ENCODE measurements at regions not wholly inside any gene's neighbourhood (a gene's known extent, or its start where the extent isn't known, plus 50 kb on each side); places are given as distances from the start of the nearest gene placed in this dataset.
"Not testable (repeated sequence)": the region's sequence is repeated elsewhere in the genome, so short reads cannot be mapped to it uniquely, and the experiment has no call there.

DNA sequence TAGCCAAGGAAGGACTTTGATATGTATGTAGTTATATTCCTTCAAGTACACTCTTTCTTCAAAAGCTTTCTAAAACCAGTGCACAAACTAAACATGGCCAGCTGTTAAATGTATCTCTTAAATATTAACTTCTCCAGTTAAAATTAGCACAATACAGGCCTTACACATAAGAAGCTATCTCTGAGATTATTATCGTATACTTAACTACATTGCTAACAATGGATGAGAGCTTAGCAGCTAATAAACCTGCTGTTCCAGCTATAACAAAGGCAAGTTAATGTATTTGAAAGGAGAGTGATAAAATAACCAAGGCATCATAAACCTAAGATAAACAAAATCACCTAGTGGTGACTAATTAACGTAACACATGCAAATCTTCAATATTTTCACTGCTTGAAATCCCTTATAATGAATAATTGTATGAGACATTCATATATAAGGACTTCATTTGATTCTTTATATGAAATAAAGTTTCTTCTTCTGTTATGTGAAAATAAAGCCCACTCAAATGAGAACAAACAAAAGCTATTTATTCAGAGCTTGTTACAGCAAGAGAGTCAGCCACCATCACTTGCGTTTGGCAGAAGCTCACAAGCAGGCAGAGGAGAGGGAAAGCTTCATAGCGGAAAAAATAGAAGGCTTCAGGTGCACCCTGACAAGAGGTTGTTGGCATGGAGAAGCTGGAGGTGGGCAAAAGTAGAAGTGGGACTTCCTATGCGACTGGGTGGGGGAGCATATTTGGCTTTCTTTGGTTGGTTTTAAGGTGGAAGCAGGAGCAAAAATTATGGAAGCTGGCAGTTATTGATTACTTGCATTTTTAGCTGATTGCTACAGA lies 274.1 kb upstream of the CHRM3 start:
- Mint-ChIP-seq H3K36me3 (ENCODE audit: insufficient read depth, unreplicated experiment) (no peaks in the 10 kb centered on the region), H3K27me3 (ENCODE audit: insufficient read depth, unreplicated experiment) (peaks cover 2% of the 10 kb centered on the region), H3K9me3 (ENCODE audit: unreplicated experiment) (peaks cover 9% of the 10 kb centered on the region), H3K27ac (ENCODE audit: unreplicated experiment) (no peak overlapping the region), H3K4me3 (ENCODE audit: unreplicated experiment) (no peak overlapping the region), H3K4me1 (ENCODE audit: low read depth, unreplicated experiment) (no peaks in the 10 kb centered on the region)
- ChIA-PET POLR2A (no interaction called here), CTCF (no interaction called here)
- no peaks in the 10 kb centered on the region for H3K36me3 ChIP-seq (ENCODE audit: control insufficient read depth, insufficient read depth, low read length)
- TF ChIP-seq, protein P1, sequence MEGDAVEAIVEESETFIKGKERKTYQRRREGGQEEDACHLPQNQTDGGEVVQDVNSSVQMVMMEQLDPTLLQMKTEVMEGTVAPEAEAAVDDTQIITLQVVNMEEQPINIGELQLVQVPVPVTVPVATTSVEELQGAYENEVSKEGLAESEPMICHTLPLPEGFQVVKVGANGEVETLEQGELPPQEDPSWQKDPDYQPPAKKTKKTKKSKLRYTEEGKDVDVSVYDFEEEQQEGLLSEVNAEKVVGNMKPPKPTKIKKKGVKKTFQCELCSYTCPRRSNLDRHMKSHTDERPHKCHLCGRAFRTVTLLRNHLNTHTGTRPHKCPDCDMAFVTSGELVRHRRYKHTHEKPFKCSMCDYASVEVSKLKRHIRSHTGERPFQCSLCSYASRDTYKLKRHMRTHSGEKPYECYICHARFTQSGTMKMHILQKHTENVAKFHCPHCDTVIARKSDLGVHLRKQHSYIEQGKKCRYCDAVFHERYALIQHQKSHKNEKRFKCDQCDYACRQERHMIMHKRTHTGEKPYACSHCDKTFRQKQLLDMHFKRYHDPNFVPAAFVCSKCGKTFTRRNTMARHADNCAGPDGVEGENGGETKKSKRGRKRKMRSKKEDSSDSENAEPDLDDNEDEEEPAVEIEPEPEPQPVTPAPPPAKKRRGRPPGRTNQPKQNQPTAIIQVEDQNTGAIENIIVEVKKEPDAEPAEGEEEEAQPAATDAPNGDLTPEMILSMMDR (IDR thresholded peaks at IDR 0.05; ENCODE audit: insufficient read depth in 1 of 2, low read depth in 1 of 2, low read length in 1 of 2, severe bottlenecking in 1 of 2, unreplicated experiment in 1 of 2), result no peak
- no peaks in the 10 kb centered on the region for H3K9me3 ChIP-seq
- no TSS peak for BruUV-seq (replicated peaks)
- H3K4me3 ChIP-seq (ENCODE audit: low read depth, low read length), result no peak overlapping the region
- intact Hi-C loops (cut with micrococcal nuclease; ENCODE audit: unreplicated experiment), result no loop called here
- DNase-seq, result peak in 1 of 2 experiments; percentile 4
- no peaks in the 10 kb centered on the region for H3K4me1 ChIP-seq
- H3K27me3 ChIP-seq (replicated peaks; ENCODE audit: control insufficient read depth, insufficient read depth, low read length), result no peaks in the 10 kb centered on the region

DNA sequence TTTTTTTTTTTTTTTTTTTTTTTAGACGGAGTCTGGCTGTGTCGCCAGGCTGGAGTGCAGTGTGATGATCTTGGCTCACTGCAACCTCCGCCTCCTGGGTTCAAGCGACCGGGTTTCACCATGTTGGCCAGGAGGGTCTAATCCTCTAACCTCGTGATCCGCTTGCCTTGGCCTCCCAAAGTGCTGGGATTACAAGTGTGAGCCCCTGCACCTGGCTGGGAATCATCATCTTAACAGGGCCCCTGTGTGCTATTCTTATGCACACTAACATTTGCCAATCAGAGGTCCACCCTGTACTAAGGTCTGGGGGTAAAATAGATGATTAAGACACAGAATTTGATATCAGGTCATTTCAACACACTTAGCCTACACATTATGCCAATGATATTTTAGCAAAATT lies 278.7 kb upstream of the CHRM3 start:
- Mint-ChIP-seq H3K4me1 (ENCODE audit: low read depth, unreplicated experiment) (no peaks in the 10 kb centered on the region), H3K9me3 (ENCODE audit: unreplicated experiment) (peaks cover 9% of the 10 kb centered on the region), H3K27ac (ENCODE audit: unreplicated experiment) (no peak overlapping the region), H3K27me3 (ENCODE audit: insufficient read depth, unreplicated experiment) (peaks cover 5% of the 10 kb centered on the region), H3K36me3 (ENCODE audit: insufficient read depth, unreplicated experiment) (no peaks in the 10 kb centered on the region), H3K4me3 (ENCODE audit: unreplicated experiment) (no peak overlapping the region)
- ChIA-PET CTCF (no interaction called here), POLR2A (no interaction called here)
- Histone ChIP-seq H3K4me3 (ENCODE audit: low read depth, low read length) (no peak overlapping the region), H3K4me1 (no peaks in the 10 kb centered on the region), H3K27me3 (replicated peaks; ENCODE audit: control insufficient read depth, insufficient read depth, low read length) (no peaks in the 10 kb centered on the region), H3K9me3 (no peaks in the 10 kb centered on the region), H3K36me3 (ENCODE audit: control insufficient read depth, insufficient read depth, low read length) (no peaks in the 10 kb centered on the region)
- TF ChIP-seq, protein P1 (IDR thresholded peaks at IDR 0.05; ENCODE audit: insufficient read depth in 1 of 2, low read depth in 1 of 2, low read length in 1 of 2, severe bottlenecking in 1 of 2, unreplicated experiment in 1 of 2), result no peak
- no peak for DNase-seq
- BruUV-seq (replicated peaks), result no TSS peak
- intact Hi-C loops (cut with micrococcal nuclease; ENCODE audit: unreplicated experiment), result no loop called here

DNA sequence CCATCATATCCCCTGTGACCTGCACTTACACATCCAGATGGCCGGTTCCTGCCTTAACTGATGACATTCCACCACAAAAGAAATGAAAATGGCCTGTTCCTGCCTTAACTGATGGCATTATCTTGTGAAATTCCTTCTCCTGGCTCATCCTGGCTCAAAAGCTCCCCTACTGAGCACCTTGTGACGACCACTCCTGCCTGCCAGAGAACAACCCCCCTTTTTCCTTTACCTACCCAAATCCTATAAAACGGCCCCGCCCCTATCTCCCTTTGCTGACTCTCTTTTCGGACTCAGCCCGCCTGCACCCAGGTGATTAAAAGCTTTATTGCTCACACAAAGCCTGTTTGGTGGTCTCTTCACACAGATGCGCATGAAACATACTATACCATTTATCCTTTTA lies 279.7 kb upstream of the CHRM3 start:
- H3K9me3 Mint-ChIP-seq (ENCODE audit: unreplicated experiment); H3K36me3 Mint-ChIP-seq (ENCODE audit: insufficient read depth, unreplicated experiment); intact Hi-C loops (cut with micrococcal nuclease; ENCODE audit: unreplicated experiment); H3K4me1 Mint-ChIP-seq (ENCODE audit: low read depth, unreplicated experiment); POLR2A ChIA-PET; H3K4me1 ChIP-seq; BruUV-seq (replicated peaks); H3K4me3 Mint-ChIP-seq (ENCODE audit: unreplicated experiment); DNase-seq; H3K27ac Mint-ChIP-seq (ENCODE audit: unreplicated experiment); H3K4me3 ChIP-seq (ENCODE audit: low read depth, low read length); CTCF ChIA-PET; H3K36me3 ChIP-seq (ENCODE audit: control insufficient read depth, insufficient read depth, low read length); H3K9me3 ChIP-seq; H3K27me3 ChIP-seq (replicated peaks; ENCODE audit: control insufficient read depth, insufficient read depth, low read length): not testable (repeated sequence)
- peaks cover 10% of the 10 kb centered on the region for H3K27me3 Mint-ChIP-seq (ENCODE audit: insufficient read depth, unreplicated experiment)

Data from Caco-2 (cell line).